Nephron (organoid): ENCODE measurements at regions not wholly inside any gene's neighbourhood (a gene's known extent, or its start where the extent isn't known, plus 50 kb on each side); places are given as distances from the start of the nearest gene placed in this dataset.

Experiments used
- H3K27ac Mint-ChIP-seq, 3 experiments: 2 replicates each; pipeline ENCODE4 v1.8.0; 2020; ENCODE audit warnings: mixed read lengths in 3 of 3, mild to moderate bottlenecking in 2 of 3, moderate library complexity in 1 of 3
- H3K27me3 Mint-ChIP-seq: 2 replicates; pipeline ENCODE4 v1.8.0; 2021; ENCODE audit warnings: low read depth, mild to moderate bottlenecking, moderate library complexity, mixed read lengths
- H3K36me3 Mint-ChIP-seq: 2 replicates; pipeline ENCODE4 v1.8.0; 2020; ENCODE audit warnings: low read depth, mixed read lengths
- H3K4me1 Mint-ChIP-seq: 2 replicates; pipeline ENCODE4 v1.8.0; 2020; ENCODE audit warnings: mixed read lengths
- H3K4me3 Mint-ChIP-seq, 3 experiments: 2 replicates each; pipeline ENCODE4 v1.8.0; 2020; ENCODE audit warnings: mild to moderate bottlenecking in 3 of 3, mixed read lengths in 3 of 3, moderate library complexity in 2 of 3
- H3K9me3 Mint-ChIP-seq: 2 replicates; pipeline ENCODE4 v1.8.0; 2020; ENCODE audit warnings: mixed read lengths
- CTCF ChIP-seq, 3 experiments: fragments of 200-600 bp; sonication (generic); IDR thresholded peaks; one replicate each; pipeline ENCODE4 v1.5.0; 2021; ENCODE audit warnings: antibody characterized with exemption in 3 of 3; ENCODE audit not compliant: unreplicated experiment in 3 of 3

- no peaks in the 10 kb centered on the region for H3K36me3 Mint-ChIP-seq
- H3K9me3 Mint-ChIP-seq: peaks cover 13% of the 10 kb centered on the region
- no peak overlapping the region for H3K4me3 Mint-ChIP-seq
- H3K4me1 Mint-ChIP-seq: peaks cover 35% of the 10 kb centered on the region
- peak overlapping the region in 1 of 3 experiments; percentile 10 for H3K27ac Mint-ChIP-seq
- peaks cover 5% of the 10 kb centered on the region for H3K27me3 Mint-ChIP-seq
- no peak for TF ChIP-seq CTCF (IDR thresholded peaks at IDR 0.05; ENCODE audit: unreplicated experiment in 3 of 3)
Observed at GRCh38 chr4:159540038-159540437, 437.2 kb downstream of the RAPGEF2 start.

GRCh38 chr4:159540501-159540900 lies 437.6 kb downstream of the RAPGEF2 start:
- Mint-ChIP-seq H3K4me1 (peaks cover 35% of the 10 kb centered on the region), H3K4me3 (no peak overlapping the region), H3K9me3 (peaks cover 13% of the 10 kb centered on the region), H3K36me3 (no peaks in the 10 kb centered on the region), H3K27me3 (peaks cover 5% of the 10 kb centered on the region), H3K27ac (peak overlapping the region in 2 of 3 experiments; percentile 10 to 19)
- TF ChIP-seq CTCF (IDR thresholded peaks at IDR 0.05; ENCODE audit: unreplicated experiment in 3 of 3): no peak

GRCh38 chr4:159541143-159541542 lies 438.3 kb downstream of the RAPGEF2 start:
- Mint-ChIP-seq H3K27ac (peak overlapping the region in 1 of 3 experiments; percentile 25), H3K4me1 (peaks cover 35% of the 10 kb centered on the region), H3K4me3 (no peak overlapping the region), H3K36me3 (no peaks in the 10 kb centered on the region), H3K9me3 (peaks cover 10% of the 10 kb centered on the region), H3K27me3 (peaks cover 5% of the 10 kb centered on the region)
- no peak for TF ChIP-seq CTCF (IDR thresholded peaks at IDR 0.05; ENCODE audit: unreplicated experiment in 3 of 3)

GRCh38 chr4:159542296-159542695 lies 439.4 kb downstream of the RAPGEF2 start:
- peak overlapping the region in 1 of 3 experiments; percentile 1 for H3K27ac Mint-ChIP-seq
- H3K4me3 Mint-ChIP-seq: no peak overlapping the region
- no peaks in the 10 kb centered on the region for H3K9me3 Mint-ChIP-seq
- H3K36me3 Mint-ChIP-seq: no peaks in the 10 kb centered on the region
- TF ChIP-seq CTCF (IDR thresholded peaks at IDR 0.05; ENCODE audit: unreplicated experiment in 3 of 3): no peak
- H3K27me3 Mint-ChIP-seq: peaks cover 5% of the 10 kb centered on the region
- peaks cover 35% of the 10 kb centered on the region for H3K4me1 Mint-ChIP-seq

- no peaks in the 10 kb centered on the region for H3K9me3 Mint-ChIP-seq
- TF ChIP-seq CTCF (IDR thresholded peaks at IDR 0.05; ENCODE audit: unreplicated experiment in 3 of 3): no peak
- H3K27ac Mint-ChIP-seq: no peak overlapping the region
- peaks cover 5% of the 10 kb centered on the region for H3K27me3 Mint-ChIP-seq
- no peak overlapping the region for H3K4me3 Mint-ChIP-seq
- no peaks in the 10 kb centered on the region for H3K36me3 Mint-ChIP-seq
- H3K4me1 Mint-ChIP-seq: peaks cover 28% of the 10 kb centered on the region
Observed at GRCh38 chr4:159543831-159544230, 441.0 kb downstream of the RAPGEF2 start.

- TF ChIP-seq CTCF (IDR thresholded peaks at IDR 0.05; ENCODE audit: unreplicated experiment in 3 of 3): no peak
- Mint-ChIP-seq H3K4me1 (peaks cover 12% of the 10 kb centered on the region), H3K36me3 (no peaks in the 10 kb centered on the region), H3K4me3 (no peak overlapping the region), H3K27ac (no peak overlapping the region), H3K27me3 (peaks cover 5% of the 10 kb centered on the region), H3K9me3 (no peaks in the 10 kb centered on the region)
Observed at GRCh38 chr4:159545556-159545955, 442.7 kb downstream of the RAPGEF2 start.
